ENCODE measurements at regions not wholly inside any gene's neighbourhood (a gene's known extent, or its start where the extent isn't known, plus 50 kb on each side); places are given as distances from the start of the nearest gene placed in this dataset.

DNA sequence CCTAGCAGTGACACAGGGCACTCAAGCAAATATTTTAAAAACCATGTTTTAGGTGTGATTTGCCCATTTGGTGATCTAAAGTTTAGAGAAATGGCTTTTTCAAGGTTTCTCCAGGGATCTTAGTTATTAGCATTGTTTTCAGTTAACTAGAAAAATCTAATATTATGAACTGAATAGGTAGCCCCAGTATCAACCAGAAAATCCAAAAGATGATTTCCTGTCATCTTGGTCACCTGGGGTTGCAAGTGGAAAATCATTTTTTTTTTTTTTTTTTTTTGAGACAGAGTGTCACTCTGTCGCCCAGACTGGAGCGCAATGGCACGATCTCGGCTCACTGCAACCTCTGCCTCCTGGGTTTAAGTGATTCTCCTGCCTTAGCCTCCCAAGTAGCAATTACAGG is 106.6 kb upstream of the FMN2 start:
- TF ChIP-seq, protein P1, sequence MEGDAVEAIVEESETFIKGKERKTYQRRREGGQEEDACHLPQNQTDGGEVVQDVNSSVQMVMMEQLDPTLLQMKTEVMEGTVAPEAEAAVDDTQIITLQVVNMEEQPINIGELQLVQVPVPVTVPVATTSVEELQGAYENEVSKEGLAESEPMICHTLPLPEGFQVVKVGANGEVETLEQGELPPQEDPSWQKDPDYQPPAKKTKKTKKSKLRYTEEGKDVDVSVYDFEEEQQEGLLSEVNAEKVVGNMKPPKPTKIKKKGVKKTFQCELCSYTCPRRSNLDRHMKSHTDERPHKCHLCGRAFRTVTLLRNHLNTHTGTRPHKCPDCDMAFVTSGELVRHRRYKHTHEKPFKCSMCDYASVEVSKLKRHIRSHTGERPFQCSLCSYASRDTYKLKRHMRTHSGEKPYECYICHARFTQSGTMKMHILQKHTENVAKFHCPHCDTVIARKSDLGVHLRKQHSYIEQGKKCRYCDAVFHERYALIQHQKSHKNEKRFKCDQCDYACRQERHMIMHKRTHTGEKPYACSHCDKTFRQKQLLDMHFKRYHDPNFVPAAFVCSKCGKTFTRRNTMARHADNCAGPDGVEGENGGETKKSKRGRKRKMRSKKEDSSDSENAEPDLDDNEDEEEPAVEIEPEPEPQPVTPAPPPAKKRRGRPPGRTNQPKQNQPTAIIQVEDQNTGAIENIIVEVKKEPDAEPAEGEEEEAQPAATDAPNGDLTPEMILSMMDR (conservative IDR thresholded peaks at IDR 0.05; ENCODE audit: low read depth in 2 of 2), result no peak
- no peak for TF ChIP-seq JUNB (IDR thresholded peaks at IDR 0.05; ENCODE audit: unreplicated experiment)
- TF ChIP-seq EZH2 (IDR thresholded peaks at IDR 0.05; ENCODE audit: low read depth, unreplicated experiment), result no peak
- TF ChIP-seq, protein P2, sequence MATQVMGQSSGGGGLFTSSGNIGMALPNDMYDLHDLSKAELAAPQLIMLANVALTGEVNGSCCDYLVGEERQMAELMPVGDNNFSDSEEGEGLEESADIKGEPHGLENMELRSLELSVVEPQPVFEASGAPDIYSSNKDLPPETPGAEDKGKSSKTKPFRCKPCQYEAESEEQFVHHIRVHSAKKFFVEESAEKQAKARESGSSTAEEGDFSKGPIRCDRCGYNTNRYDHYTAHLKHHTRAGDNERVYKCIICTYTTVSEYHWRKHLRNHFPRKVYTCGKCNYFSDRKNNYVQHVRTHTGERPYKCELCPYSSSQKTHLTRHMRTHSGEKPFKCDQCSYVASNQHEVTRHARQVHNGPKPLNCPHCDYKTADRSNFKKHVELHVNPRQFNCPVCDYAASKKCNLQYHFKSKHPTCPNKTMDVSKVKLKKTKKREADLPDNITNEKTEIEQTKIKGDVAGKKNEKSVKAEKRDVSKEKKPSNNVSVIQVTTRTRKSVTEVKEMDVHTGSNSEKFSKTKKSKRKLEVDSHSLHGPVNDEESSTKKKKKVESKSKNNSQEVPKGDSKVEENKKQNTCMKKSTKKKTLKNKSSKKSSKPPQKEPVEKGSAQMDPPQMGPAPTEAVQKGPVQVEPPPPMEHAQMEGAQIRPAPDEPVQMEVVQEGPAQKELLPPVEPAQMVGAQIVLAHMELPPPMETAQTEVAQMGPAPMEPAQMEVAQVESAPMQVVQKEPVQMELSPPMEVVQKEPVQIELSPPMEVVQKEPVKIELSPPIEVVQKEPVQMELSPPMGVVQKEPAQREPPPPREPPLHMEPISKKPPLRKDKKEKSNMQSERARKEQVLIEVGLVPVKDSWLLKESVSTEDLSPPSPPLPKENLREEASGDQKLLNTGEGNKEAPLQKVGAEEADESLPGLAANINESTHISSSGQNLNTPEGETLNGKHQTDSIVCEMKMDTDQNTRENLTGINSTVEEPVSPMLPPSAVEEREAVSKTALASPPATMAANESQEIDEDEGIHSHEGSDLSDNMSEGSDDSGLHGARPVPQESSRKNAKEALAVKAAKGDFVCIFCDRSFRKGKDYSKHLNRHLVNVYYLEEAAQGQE (IDR thresholded peaks at IDR 0.05; ENCODE audit: unreplicated experiment), result no peak
- TF ChIP-seq POLR2AphosphoS5 (IDR thresholded peaks at IDR 0.05; ENCODE audit: low read depth), result no peak
- TF ChIP-seq EZH2phosphoT487 (IDR thresholded peaks at IDR 0.05; ENCODE audit: unreplicated experiment), result no peak
- no peak for TF ChIP-seq ZNF331 (CRISPR knock-in tag; IDR thresholded peaks at IDR 0.05; ENCODE audit: low read depth)
- no peak for TF ChIP-seq NANOG (IDR thresholded peaks at IDR 0.05; ENCODE audit: borderline replicate concordance)
- TF ChIP-seq, protein P3, sequence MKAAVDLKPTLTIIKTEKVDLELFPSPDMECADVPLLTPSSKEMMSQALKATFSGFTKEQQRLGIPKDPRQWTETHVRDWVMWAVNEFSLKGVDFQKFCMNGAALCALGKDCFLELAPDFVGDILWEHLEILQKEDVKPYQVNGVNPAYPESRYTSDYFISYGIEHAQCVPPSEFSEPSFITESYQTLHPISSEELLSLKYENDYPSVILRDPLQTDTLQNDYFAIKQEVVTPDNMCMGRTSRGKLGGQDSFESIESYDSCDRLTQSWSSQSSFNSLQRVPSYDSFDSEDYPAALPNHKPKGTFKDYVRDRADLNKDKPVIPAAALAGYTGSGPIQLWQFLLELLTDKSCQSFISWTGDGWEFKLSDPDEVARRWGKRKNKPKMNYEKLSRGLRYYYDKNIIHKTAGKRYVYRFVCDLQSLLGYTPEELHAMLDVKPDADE (IDR thresholded peaks at IDR 0.05), result no peak
- TF ChIP-seq ZNF114 (CRISPR knock-in tag; IDR thresholded peaks at IDR 0.05), result no peak
- TF ChIP-seq CREB1 (CRISPR knock-in tag; IDR thresholded peaks at IDR 0.05; ENCODE audit: low read depth), result no peak
- TF ChIP-seq, protein P4, sequence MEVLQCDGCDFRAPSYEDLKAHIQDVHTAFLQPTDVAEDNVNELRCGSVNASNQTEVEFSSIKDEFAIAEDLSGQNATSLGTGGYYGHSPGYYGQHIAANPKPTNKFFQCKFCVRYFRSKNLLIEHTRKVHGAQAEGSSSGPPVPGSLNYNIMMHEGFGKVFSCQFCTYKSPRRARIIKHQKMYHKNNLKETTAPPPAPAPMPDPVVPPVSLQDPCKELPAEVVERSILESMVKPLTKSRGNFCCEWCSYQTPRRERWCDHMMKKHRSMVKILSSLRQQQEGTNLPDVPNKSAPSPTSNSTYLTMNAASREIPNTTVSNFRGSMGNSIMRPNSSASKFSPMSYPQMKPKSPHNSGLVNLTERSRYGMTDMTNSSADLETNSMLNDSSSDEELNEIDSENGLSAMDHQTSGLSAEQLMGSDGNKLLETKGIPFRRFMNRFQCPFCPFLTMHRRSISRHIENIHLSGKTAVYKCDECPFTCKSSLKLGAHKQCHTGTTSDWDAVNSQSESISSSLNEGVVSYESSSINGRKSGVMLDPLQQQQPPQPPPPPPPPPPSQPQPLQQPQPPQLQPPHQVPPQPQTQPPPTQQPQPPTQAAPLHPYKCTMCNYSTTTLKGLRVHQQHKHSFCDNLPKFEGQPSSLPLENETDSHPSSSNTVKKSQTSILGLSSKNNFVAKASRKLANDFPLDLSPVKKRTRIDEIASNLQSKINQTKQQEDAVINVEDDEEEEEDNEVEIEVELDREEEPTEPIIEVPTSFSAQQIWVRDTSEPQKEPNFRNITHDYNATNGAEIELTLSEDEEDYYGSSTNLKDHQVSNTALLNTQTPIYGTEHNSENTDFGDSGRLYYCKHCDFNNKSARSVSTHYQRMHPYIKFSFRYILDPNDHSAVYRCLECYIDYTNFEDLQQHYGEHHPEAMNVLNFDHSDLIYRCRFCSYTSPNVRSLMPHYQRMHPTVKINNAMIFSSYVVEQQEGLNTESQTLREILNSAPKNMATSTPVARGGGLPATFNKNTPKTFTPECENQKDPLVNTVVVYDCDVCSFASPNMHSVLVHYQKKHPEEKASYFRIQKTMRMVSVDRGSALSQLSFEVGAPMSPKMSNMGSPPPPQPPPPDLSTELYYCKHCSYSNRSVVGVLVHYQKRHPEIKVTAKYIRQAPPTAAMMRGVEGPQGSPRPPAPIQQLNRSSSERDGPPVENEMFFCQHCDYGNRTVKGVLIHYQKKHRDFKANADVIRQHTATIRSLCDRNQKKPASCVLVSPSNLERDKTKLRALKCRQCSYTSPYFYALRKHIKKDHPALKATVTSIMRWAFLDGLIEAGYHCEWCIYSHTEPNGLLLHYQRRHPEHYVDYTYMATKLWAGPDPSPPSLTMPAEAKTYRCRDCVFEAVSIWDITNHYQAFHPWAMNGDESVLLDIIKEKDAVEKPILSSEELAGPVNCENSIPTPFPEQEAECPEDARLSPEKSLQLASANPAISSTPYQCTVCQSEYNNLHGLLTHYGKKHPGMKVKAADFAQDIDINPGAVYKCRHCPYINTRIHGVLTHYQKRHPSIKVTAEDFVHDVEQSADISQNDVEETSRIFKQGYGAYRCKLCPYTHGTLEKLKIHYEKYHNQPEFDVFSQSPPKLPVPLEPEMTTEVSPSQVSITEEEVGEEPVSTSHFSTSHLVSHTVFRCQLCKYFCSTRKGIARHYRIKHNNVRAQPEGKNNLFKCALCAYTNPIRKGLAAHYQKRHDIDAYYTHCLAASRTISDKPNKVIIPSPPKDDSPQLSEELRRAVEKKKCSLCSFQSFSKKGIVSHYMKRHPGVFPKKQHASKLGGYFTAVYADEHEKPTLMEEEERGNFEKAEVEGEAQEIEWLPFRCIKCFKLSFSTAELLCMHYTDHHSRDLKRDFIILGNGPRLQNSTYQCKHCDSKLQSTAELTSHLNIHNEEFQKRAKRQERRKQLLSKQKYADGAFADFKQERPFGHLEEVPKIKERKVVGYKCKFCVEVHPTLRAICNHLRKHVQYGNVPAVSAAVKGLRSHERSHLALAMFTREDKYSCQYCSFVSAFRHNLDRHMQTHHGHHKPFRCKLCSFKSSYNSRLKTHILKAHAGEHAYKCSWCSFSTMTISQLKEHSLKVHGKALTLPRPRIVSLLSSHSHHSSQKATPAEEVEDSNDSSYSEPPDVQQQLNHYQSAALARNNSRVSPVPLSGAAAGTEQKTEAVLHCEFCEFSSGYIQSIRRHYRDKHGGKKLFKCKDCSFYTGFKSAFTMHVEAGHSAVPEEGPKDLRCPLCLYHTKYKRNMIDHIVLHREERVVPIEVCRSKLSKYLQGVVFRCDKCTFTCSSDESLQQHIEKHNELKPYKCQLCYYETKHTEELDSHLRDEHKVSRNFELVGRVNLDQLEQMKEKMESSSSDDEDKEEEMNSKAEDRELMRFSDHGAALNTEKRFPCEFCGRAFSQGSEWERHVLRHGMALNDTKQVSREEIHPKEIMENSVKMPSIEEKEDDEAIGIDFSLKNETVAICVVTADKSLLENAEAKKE (CRISPR knock-in tag; IDR thresholded peaks at IDR 0.05), result no peak
- TF ChIP-seq STAT1 (IDR thresholded peaks at IDR 0.05; ENCODE audit: unreplicated experiment), result no peak

Data from GM23338 (cell line).